NCI-H187 treated with DMSO at 0.1 percent for 48 hours (cell line): ENCODE measurements at regions not wholly inside any gene's neighbourhood (a gene's known extent, or its start where the extent isn't known, plus 50 kb on each side); places are given as distances from the start of the nearest gene placed in this dataset.
"Not testable (repeated sequence)": the region's sequence is repeated elsewhere in the genome, so short reads cannot be mapped to it uniquely, and the experiment has no call there.

ENCODE experiments used
- DNase-seq: peaks from one replicate; lab custom pipeline; 2025; lab: John Stamatoyannopoulos, UW

DNA sequence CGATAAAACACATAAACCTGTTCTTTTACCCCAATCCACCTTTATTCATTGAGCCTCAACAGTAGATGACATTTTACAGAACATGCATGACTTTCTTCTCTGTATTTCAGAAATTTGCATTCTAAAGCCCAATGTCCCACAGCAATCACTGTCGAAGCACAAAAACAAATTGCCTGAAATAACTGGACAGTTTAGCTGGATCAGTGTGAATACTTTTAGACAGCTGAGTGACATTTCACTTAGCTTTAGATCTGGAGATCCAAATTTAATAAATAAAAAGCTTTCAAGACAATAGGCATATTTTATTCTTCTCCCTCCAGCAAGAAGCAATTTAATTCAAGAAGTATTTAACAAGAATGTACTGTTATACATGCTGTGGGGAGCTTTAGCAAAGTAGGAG is 109.1 kb upstream of the FSCB start:
- no peak for DNase-seq

DNA sequence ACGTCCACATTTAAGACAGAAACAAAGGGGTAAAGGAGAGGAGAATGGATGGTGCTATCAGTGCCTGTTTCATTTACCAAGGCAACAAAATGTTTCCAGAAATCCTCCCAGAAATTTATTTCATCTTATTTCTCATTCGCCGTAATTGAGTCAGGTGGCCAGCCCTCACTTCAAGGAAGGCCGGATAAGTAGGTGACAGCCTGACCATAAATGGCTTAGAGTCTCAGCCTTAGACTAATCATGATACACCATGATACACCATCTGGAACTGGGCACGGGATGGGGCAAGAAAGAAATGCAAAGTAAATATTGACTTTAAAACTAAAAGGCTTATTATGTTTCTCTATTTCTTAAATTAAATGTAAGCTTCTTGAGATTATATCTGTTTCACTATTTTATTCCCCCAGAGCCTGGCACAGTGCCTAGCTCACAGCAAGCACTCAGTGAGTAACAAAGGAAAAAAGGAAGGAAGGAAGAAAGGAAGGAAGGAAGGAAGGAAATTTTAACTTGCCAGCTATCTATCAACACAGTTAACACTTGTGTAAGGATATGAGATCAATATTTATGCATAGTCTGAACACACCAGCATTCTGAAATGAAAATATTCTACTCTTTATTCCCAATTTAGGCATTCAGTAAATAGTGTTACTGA is 106.1 kb upstream of the FSCB start:
- DNase-seq, result no peak

DNA sequence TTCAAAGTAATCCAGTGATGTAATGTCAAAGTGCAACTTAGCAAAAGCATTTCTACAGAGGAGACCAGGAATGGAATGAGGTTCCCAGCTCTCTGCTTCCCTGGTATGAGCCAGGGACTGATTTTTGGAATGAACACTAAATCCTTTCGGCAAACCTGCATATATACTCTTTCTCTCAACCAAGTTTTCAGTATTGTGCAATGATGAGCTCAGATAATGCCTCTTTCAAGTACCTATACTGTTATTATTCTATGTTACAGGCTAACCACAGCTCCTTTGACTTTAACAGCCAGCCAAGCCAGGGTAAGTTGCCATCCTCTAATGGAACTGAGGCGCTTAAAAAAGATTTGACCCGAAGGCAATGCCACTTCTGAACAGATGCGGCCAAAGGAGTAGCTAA is 104.9 kb upstream of the FSCB start:
- no peak for DNase-seq

DNA sequence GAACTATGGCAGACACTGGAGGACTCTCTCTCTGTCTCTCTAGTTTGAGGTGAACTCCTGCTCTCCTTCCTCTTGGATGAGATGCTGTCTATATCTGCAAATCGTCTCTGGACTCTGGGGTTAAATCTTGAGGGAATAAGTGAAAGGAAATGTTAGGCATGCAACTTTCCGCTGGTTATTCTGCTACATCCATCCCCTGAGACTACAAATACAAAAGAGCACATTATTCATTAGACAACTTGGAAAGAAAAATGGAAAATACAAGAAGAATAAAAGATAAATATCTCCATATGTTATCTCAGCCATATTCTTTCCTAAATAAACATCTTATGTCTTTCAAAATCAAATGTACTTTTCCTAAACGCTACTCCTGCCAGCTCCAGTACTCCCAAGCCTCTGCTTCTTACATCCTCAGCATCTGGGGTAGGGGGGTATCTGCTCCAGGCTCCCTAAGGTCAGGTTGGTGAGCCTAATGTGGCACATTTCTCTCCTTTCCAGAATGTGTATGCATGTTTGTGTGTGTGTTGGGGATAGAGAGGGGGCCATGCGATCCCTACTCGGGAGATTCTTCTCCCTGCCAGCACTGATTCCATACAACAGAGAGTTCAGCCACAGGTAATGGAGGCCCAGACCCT is 102.9 kb upstream of the FSCB start:
- no peak for DNase-seq

DNA sequence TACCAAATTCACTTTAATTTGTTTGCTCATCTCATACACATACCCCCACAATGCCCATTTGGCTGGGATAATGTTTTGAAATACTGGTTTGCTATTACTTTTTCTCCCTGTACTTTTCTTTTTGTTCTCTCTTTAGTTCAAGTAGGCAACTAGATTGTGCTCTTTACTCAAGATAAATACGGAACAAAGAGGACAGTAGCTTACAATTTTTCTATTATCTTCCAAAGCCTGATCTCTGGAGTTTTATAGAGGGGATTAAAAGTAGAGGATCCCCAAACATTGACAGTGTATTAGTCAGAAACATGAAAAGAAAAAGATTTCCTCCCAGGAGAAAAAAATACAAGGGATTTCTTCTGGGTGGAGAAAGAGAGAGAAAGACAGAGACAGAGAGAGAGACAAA is 102.1 kb upstream of the FSCB start:
- DNase-seq, result no peak

DNA sequence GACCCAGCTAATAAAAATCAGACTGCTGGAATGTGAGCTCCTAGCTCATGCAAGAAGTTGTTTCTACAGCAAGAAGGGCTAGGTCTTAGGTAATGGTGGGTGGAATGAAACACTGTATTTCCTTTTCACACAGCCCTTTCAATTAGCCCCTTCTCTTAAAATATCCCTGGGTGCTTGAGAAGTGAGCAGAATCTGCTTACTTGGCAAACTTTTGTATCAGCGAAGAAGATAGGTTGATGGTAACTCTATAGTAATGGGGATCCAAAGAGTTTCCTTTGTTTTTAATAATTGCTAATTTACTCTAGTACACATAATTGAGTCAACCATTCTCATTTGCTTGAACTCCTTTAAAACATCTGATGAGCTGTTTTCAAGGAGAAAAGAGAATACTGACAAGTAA is 100.6 kb upstream of the FSCB start:
- no peak for DNase-seq

DNA sequence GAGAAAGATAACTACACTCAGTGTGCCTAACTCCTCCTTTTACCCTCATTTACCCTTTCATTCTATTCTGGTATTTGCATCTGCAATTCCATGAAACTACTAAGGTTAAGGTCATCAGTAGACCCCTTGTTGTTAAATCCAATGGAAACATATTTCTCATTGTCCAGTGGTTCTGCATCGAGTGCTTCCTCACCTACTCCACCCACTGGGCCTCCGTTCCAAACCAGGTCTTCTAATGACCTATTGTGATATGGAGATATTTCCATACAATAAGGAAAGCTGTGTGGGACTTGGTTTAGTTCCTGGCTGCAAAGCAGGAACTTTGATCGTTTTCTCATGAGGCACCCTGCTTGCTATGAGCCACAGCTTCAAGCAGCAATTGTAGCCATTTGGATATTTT is 99.5 kb upstream of the FSCB start:
- DNase-seq, result no peak

DNA sequence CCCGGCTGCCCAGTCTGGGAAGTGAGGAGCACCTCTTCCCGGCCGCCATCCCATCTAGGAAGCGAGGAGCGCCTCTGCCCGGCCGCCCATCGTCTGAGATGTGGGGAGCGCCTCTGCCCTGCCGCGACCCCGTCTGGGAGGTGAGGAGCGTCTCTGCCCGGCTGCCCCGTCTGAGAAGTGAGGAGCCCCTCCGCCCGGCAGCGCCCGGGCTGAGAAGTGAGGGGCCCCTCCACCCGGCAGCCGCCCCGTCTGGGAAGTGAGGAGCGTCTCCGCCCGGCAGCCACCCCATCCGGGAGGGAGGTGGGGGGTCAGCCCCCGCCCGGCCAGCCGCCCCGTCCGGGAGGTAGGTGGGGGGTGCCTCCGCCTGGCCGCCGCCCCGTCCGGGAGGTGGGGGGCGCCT is 94.2 kb upstream of the FSCB start:
- DNase-seq, result not testable (repeated sequence)

DNA sequence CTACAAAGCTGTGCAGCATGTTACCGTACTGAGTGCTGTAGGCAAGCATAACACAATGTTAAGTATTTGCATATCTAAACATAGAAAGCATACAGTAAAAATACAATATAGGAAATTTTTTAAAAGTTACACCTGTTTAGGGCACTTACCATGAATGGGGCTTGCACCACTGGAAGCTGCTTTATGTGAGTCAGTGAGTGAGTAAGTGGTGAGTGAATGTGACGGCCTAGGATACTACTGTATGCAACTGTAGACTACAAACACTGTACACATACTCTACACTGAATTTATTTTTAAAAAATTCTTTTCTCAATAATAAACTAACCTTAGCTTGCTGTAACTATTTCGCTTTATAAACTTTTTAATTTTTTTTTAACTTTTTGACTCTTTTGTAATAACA is 82.1 kb upstream of the FSCB start:
- DNase-seq, result no peak

DNA sequence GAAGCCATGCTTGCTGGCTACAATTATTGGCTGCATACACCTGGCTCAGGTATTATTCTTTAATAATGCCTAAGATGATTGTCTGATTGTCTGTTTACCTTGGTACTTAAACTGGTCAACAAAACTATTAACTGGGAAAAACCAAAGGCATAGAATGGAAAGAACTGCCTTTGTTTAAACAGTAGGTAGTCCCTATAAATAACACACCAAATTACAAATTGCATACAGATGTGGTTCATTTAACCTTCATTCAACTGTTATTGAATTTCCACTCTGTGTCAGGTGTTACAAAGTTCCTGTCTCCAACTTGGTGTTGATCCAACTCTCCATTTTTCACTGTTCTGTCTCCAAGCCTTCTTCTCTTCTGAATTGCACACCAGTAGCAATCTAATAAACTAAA is 79.8 kb upstream of the FSCB start:
- no peak for DNase-seq

DNA sequence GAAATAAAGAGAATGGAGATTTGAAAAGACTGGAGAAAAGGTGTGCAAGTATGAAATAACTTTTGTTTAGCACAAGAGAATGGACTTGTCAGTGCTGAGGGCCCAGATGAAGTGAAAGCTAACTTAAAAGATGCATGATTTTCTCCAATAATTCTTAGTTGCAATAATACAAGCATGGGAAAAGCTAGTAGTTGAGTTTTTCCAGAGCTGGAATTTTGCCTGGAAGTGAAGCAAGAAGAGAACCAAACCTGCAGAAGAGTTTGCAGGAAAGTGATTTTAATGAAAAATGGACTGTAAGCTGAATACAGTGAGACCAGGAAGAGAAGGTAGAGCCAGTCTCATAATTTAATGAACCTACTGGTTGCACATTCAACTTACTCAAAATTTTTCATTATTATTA is 69.3 kb upstream of the FSCB start:
- no peak for DNase-seq

DNA sequence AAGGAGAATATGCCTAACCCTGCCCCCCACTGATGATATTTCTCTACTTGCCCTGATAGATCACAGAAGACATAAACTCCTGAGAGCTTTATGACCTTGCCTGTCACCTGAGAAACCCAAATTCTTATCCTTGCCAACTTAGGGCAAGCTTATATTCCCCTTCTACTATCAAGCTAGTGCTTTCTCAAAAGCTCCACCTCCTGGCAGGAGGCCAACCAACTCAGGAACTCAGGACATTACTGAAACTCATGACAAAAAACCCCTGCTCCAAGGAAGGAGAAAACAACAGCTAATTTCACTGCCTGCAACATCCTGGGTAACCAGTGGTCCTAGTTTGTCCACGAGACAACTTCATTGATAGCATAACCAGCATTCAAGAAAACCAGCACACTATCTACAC is 60.9 kb upstream of the FSCB start:
- DNase-seq, result no peak

DNA sequence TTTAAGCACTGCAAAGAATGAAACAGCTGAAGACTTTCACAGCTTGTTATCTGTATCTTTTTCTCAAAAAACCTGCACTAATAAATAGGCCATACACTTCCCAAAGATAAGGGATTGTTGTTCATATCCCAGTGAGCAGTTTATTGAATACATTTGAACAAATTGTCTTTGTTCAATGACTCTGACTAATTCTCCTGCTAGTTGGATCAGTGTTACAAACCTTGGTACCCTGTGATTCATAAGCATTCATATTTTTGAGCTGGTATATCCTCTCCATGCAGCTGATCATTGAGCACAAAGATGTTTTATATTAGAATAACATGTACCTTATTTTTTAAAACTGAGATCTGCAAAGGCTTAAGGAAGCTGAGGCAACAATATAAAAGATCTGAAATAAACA is 58.9 kb upstream of the FSCB start:
- DNase-seq, result no peak

DNA sequence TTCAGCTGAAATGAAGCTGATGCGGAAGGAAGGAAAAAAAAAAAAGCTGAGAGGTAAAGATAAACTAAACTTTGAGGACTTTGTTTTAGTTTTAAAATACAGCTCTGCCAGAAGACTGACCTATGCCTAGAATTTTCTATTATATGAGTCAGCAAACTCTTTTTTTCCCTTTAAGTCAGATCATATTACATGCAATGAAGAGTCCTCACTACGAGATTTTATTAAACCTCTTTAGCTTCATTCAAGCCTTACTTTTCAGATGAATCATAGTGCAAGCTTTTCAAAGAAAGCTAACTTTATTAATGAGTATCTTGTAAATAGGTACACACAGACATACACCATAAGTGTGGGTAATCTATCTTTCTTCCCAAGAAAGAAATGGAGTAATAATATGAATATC is 57.8 kb upstream of the FSCB start:
- no peak for DNase-seq
